ENCODE measurements at regions not wholly inside any gene's neighbourhood (a gene's known extent, or its start where the extent isn't known, plus 50 kb on each side); places are given as distances from the start of the nearest gene placed in this dataset.

- Histone ChIP-seq H3K4me3 (replicated peaks in 1 of 4; ENCODE audit: control extremely low read depth in 1 of 4, insufficient read depth in 1 of 4, low read depth in 3 of 4, low read length in 4 of 4) (no peak overlapping the region), H2AFZ (ENCODE audit: low read length) (no peak overlapping the region), H3K27ac (ENCODE audit: insufficient read depth, low read length) (no peak overlapping the region), H3K9ac (ENCODE audit: insufficient read depth, low read length) (no peak overlapping the region), H4K20me1 (ENCODE audit: control insufficient read depth, extremely low read depth, insufficient read depth, low read length) (no peaks in the 10 kb centered on the region), H3K4me1 (ENCODE audit: control insufficient read depth, extremely low read depth, insufficient read depth, low read length) (no peaks in the 10 kb centered on the region), H3K36me3 (ENCODE audit: control insufficient read depth, insufficient read depth, low read length) (no peaks in the 10 kb centered on the region), H3K9me3 (ENCODE audit: control insufficient read depth, insufficient read depth, low read depth, low read length) (no peaks in the 10 kb centered on the region), H3K4me2 (ENCODE audit: extremely low read depth, insufficient read depth, low read length) (no peak overlapping the region), H3K79me2 (ENCODE audit: control insufficient read depth, insufficient read depth, low read length) (no peaks in the 10 kb centered on the region), H3K27me3 (ENCODE audit: control insufficient read depth, insufficient read depth, low read length) (no peaks in the 10 kb centered on the region)
- no peak for TF ChIP-seq EZH2 (IDR thresholded peaks at IDR 0.05; ENCODE audit: low read length, missing control alignments)
- TF ChIP-seq CTCF (conservative IDR thresholded peaks at IDR 0.05 in 1 of 2, IDR thresholded peaks at IDR 0.05 in 1 of 2; ENCODE audit: low read depth in 1 of 2, low read length in 2 of 2) = no peak
- no peak for DNase-seq (ENCODE audit: low read depth in 2 of 2)
Measured at GRCh38 chr2:76447294-76447693, 736.6 kb upstream of the GCFC2 start.

- H3K79me2 ChIP-seq (ENCODE audit: control insufficient read depth, insufficient read depth, low read length) = no peaks in the 10 kb centered on the region
- no peaks in the 10 kb centered on the region for H3K36me3 ChIP-seq (ENCODE audit: control insufficient read depth, insufficient read depth, low read length)
- H3K9ac ChIP-seq (ENCODE audit: insufficient read depth, low read length) = no peak overlapping the region
- H3K9me3 ChIP-seq (ENCODE audit: control insufficient read depth, insufficient read depth, low read depth, low read length) = no peaks in the 10 kb centered on the region
- no peak overlapping the region for H2AFZ ChIP-seq (ENCODE audit: low read length)
- no peak overlapping the region for H3K4me2 ChIP-seq (ENCODE audit: extremely low read depth, insufficient read depth, low read length)
- H3K4me1 ChIP-seq (ENCODE audit: control insufficient read depth, extremely low read depth, insufficient read depth, low read length) = no peaks in the 10 kb centered on the region
- TF ChIP-seq EZH2 (IDR thresholded peaks at IDR 0.05; ENCODE audit: low read length, missing control alignments) = no peak
- no peak for TF ChIP-seq CTCF (conservative IDR thresholded peaks at IDR 0.05 in 1 of 2, IDR thresholded peaks at IDR 0.05 in 1 of 2; ENCODE audit: low read depth in 1 of 2, low read length in 2 of 2)
- H3K27ac ChIP-seq (ENCODE audit: insufficient read depth, low read length) = no peak overlapping the region
- no peak overlapping the region for H3K4me3 ChIP-seq (replicated peaks in 1 of 4; ENCODE audit: control extremely low read depth in 1 of 4, insufficient read depth in 1 of 4, low read depth in 3 of 4, low read length in 4 of 4)
- DNase-seq (ENCODE audit: low read depth in 2 of 2) = no peak
- no peaks in the 10 kb centered on the region for H4K20me1 ChIP-seq (ENCODE audit: control insufficient read depth, extremely low read depth, insufficient read depth, low read length)
- H3K27me3 ChIP-seq (ENCODE audit: control insufficient read depth, insufficient read depth, low read length) = no peaks in the 10 kb centered on the region
Measured at GRCh38 chr2:76446872-76447271, 736.2 kb upstream of the GCFC2 start.

DNA sequence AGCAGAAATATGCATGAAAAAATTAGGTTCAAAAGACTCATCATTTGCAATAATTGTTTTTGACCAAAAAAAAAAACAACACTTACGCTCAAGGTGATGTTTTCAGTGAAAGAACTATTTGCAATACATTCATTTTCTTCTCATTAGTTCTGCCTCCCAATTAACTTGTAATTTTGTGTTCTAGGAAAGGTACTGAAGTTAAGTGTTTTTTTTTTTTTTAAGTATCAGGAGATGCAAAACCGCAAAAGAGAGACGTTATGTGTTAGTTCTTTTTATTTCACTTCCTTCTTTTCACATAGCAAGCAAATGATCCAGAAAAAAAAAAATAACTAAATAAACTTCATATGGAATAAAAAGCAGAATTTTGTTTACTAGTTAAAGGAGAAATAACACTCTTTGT lies 735.2 kb upstream of the GCFC2 start:
- H3K4me3 ChIP-seq (replicated peaks in 1 of 4; ENCODE audit: control extremely low read depth in 1 of 4, insufficient read depth in 1 of 4, low read depth in 3 of 4, low read length in 4 of 4) = no peak overlapping the region
- H3K79me2 ChIP-seq (ENCODE audit: control insufficient read depth, insufficient read depth, low read length) = no peaks in the 10 kb centered on the region
- no peaks in the 10 kb centered on the region for H3K4me1 ChIP-seq (ENCODE audit: control insufficient read depth, extremely low read depth, insufficient read depth, low read length)
- H3K27ac ChIP-seq (ENCODE audit: insufficient read depth, low read length) = no peak overlapping the region
- H4K20me1 ChIP-seq (ENCODE audit: control insufficient read depth, extremely low read depth, insufficient read depth, low read length) = no peaks in the 10 kb centered on the region
- H3K9me3 ChIP-seq (ENCODE audit: control insufficient read depth, insufficient read depth, low read depth, low read length) = no peaks in the 10 kb centered on the region
- no peak overlapping the region for H3K9ac ChIP-seq (ENCODE audit: insufficient read depth, low read length)
- H3K4me2 ChIP-seq (ENCODE audit: extremely low read depth, insufficient read depth, low read length) = no peak overlapping the region
- no peaks in the 10 kb centered on the region for H3K36me3 ChIP-seq (ENCODE audit: control insufficient read depth, insufficient read depth, low read length)
- H3K27me3 ChIP-seq (ENCODE audit: control insufficient read depth, insufficient read depth, low read length) = no peaks in the 10 kb centered on the region
- no peak for DNase-seq (ENCODE audit: low read depth in 2 of 2)
- TF ChIP-seq EZH2 (IDR thresholded peaks at IDR 0.05; ENCODE audit: low read length, missing control alignments) (no peak), CTCF (conservative IDR thresholded peaks at IDR 0.05 in 1 of 2, IDR thresholded peaks at IDR 0.05 in 1 of 2; ENCODE audit: low read depth in 1 of 2, low read length in 2 of 2) (no peak)
- H2AFZ ChIP-seq (ENCODE audit: low read length) = no peak overlapping the region
